Liver (tissue), 7 donors: ENCODE measurements at regions not wholly inside any gene's neighbourhood (a gene's known extent, or its start where the extent isn't known, plus 50 kb on each side); places are given as distances from the start of the nearest gene placed in this dataset.

ENCODE experiments used
- DNase-seq: peaks from one replicate; pipeline ENCODE4 v3.0.0-alpha.2; 2017; ENCODE audit warnings: low spot score
- H3K27ac ChIP-seq, 2 donors: one replicate each; pipeline ENCODE4 v1.7.0; 2013; ENCODE audit warnings: inconsistent platforms in 2 of 2, low read length in 2 of 2, control low read depth in 1 of 2, low read depth in 1 of 2, mild to moderate bottlenecking in 1 of 2
- H3K27me3 ChIP-seq, 4 donors: one replicate each; pipeline versions ENCODE4 v1.6.1 to v1.7.0; 2013; ENCODE audit warnings: low read length in 3 of 4, inconsistent platforms in 1 of 4, mild to moderate bottlenecking in 1 of 4, moderate library complexity in 1 of 4; ENCODE audit not compliant: control insufficient read depth in 4 of 4, insufficient read depth in 4 of 4
- H3K36me3 ChIP-seq, 4 donors: one replicate each; pipeline versions ENCODE4 v1.6.1 to v1.7.0; 2013; ENCODE audit warnings: low read length in 3 of 4, mild to moderate bottlenecking in 3 of 4, low read depth in 1 of 4, moderate library complexity in 1 of 4; ENCODE audit not compliant: control insufficient read depth in 4 of 4, insufficient read depth in 3 of 4
- H3K4me1 ChIP-seq, 4 donors: one replicate each; pipeline versions ENCODE4 v1.6.1 to v1.7.0; 2013; ENCODE audit warnings: low read length in 3 of 4, mild to moderate bottlenecking in 3 of 4, moderate library complexity in 1 of 4; ENCODE audit not compliant: control insufficient read depth in 4 of 4, insufficient read depth in 4 of 4
- H3K4me3 ChIP-seq, 3 donors: one replicate each; pipeline versions ENCODE4 v1.6.1 to v1.7.0; 2013; ENCODE audit warnings: low read length in 3 of 3, control low read depth in 1 of 3, low read depth in 1 of 3, mild to moderate bottlenecking in 1 of 3
- H3K9ac ChIP-seq, 2 donors: one replicate each; pipeline ENCODE4 v1.7.0; 2013; ENCODE audit warnings: low read length in 2 of 2, mild to moderate bottlenecking in 2 of 2, moderate library complexity in 2 of 2, control low read depth in 1 of 2, low read depth in 1 of 2
- H3K9me3 ChIP-seq, 4 donors: one replicate each; pipeline versions ENCODE4 v1.6.1 to v1.7.0; 2013; ENCODE audit warnings: low read length in 3 of 4; ENCODE audit not compliant: control insufficient read depth in 4 of 4
- EGR1 ChIP-seq, 2 donors: IDR thresholded peaks; 2 replicates each; pipeline ENCODE4 v1.6.1; 2016 to 2018; ENCODE audit warnings: antibody characterized with exemption in 2 of 2, low read depth in 2 of 2
- FOXA1 ChIP-seq: IDR thresholded peaks from 2 replicates; pipeline ENCODE4 v1.6.1; 2016; ENCODE audit warnings: antibody characterized with exemption
- FOXA2 ChIP-seq: IDR thresholded peaks from 2 replicates; pipeline ENCODE4 v1.6.1; 2016; ENCODE audit warnings: antibody characterized with exemption
- GABPA ChIP-seq, 2 donors: IDR thresholded peaks in 1 of 2; conservative IDR thresholded peaks in 1 of 2; 2 replicates each; pipeline ENCODE4 v1.6.1; 2016; ENCODE audit warnings: antibody characterized with exemption in 2 of 2, mild to moderate bottlenecking in 1 of 2, moderate library complexity in 1 of 2
- HNF4A ChIP-seq, 2 donors: conservative IDR thresholded peaks; 2 replicates each; pipeline ENCODE4 v1.6.1; 2016; ENCODE audit warnings: antibody characterized with exemption in 2 of 2, mild to moderate bottlenecking in 2 of 2
- HNF4G ChIP-seq: IDR thresholded peaks from 2 replicates; pipeline ENCODE4 v1.6.1; 2016; ENCODE audit warnings: antibody characterized with exemption
- JUND ChIP-seq, 2 donors: IDR thresholded peaks; 2 replicates each; pipeline ENCODE4 v1.6.1; 2016; ENCODE audit warnings: antibody characterized with exemption in 2 of 2
- MAX ChIP-seq: IDR thresholded peaks from 2 replicates; pipeline ENCODE4 v1.6.1; 2016; ENCODE audit warnings: antibody characterized with exemption
- NR2F2 ChIP-seq: IDR thresholded peaks from 2 replicates; pipeline ENCODE4 v1.6.1; 2016; ENCODE audit warnings: antibody characterized with exemption
- RAD21 ChIP-seq, 2 donors: IDR thresholded peaks; 2 replicates each; pipeline ENCODE4 v1.6.1; 2016; ENCODE audit warnings: antibody characterized with exemption in 2 of 2, mild to moderate bottlenecking in 2 of 2
- REST ChIP-seq: IDR thresholded peaks from 2 replicates; pipeline ENCODE4 v1.6.1; 2016; ENCODE audit warnings: antibody characterized with exemption, mild to moderate bottlenecking
- TAF1 ChIP-seq: conservative IDR thresholded peaks from 2 replicates; pipeline ENCODE4 v1.6.1; 2016; ENCODE audit warnings: antibody characterized with exemption, mild to moderate bottlenecking
- YY1 ChIP-seq: IDR thresholded peaks from 2 replicates; pipeline ENCODE4 v1.6.1; 2016; ENCODE audit warnings: antibody characterized with exemption, mild to moderate bottlenecking
- ZBTB33 ChIP-seq: IDR thresholded peaks from 2 replicates; pipeline ENCODE4 v1.6.1; 2016; ENCODE audit warnings: antibody characterized with exemption
- WGBS: extraction: QIAGEN DNeasy Blood & Tissue Kit; methylation state at CpG from one replicate; pipeline ENCODE4 v1.1.7; 2013; 5-methylcytosine and 5-hydroxymethylcytosine counted together
- donor health status: healthy.
- donor health status: healthy.
- donor health status: healthy.
- donor health status: healthy.

GRCh38 chr16:65782611-65783600 lies 583.6 kb upstream of the CDH5 start:
- DNase-seq, result no peak
- H3K4me3 ChIP-seq, result no peak overlapping the region
- no peaks in the 10 kb centered on the region for H3K27me3 ChIP-seq
- no peaks in the 10 kb centered on the region for H3K9me3 ChIP-seq
- no peak overlapping the region for H3K9ac ChIP-seq
- TF ChIP-seq YY1, result no peak
- no peak for TF ChIP-seq HNF4A (conservative IDR thresholded peaks at IDR 0.05)
- TF ChIP-seq HNF4G, result no peak
- TF ChIP-seq EGR1 (IDR thresholded peaks at IDR 0.05; ENCODE audit: low read depth in 2 of 2), result no peak
- TF ChIP-seq FOXA2, result no peak
- no peak for TF ChIP-seq ZBTB33
- TF ChIP-seq TAF1, result no peak
- TF ChIP-seq RAD21 (IDR thresholded peaks at IDR 0.05), result no peak
- no peak for TF ChIP-seq FOXA1
- no peak for TF ChIP-seq GABPA (IDR thresholded peaks at IDR 0.05 in 1 of 2, conservative IDR thresholded peaks at IDR 0.05 in 1 of 2)
- TF ChIP-seq REST, result no peak
- TF ChIP-seq JUND (IDR thresholded peaks at IDR 0.05), result no peak
- TF ChIP-seq NR2F2, result no peak
- TF ChIP-seq MAX, result no peak
- H3K36me3 ChIP-seq, result no peaks in the 10 kb centered on the region
- H3K27ac ChIP-seq, result no peak overlapping the region
- 73% methylated on average over 13 of the region's 13 CpGs for WGBS
- no peaks in the 10 kb centered on the region for H3K4me1 ChIP-seq

GRCh38 chr16:65781855-65782254 lies 584.6 kb upstream of the CDH5 start:
- H3K4me1 ChIP-seq, result no peaks in the 10 kb centered on the region
- H3K9ac ChIP-seq, result no peak overlapping the region
- H3K36me3 ChIP-seq, result no peaks in the 10 kb centered on the region
- H3K27ac ChIP-seq, result no peak overlapping the region
- H3K4me3 ChIP-seq, result no peak overlapping the region
- H3K9me3 ChIP-seq, result peaks cover 0 to 5% (median under 1%) of the 10 kb centered on the region in 4 donors
- H3K27me3 ChIP-seq, result no peaks in the 10 kb centered on the region
- DNase-seq, result no peak
- no peak for TF ChIP-seq REST
